Prostate gland (tissue), 2 donors: ENCODE measurements at regions not wholly inside any gene's neighbourhood (a gene's known extent, or its start where the extent isn't known, plus 50 kb on each side); places are given as distances from the start of the nearest gene placed in this dataset.

Experiments used
- CTCF ChIP-seq, 4 experiments: fragments of 200-600 bp in 2 of 4; fragments of 450-650 bp in 2 of 4; sonication (generic) in 2 of 4; IDR thresholded peaks; 1 replicate in 3 of 4; 2 replicates in 1 of 4; pipeline ENCODE4 v1.5.1; 2016 to 2019; ENCODE audit warnings: antibody characterized with exemption in 4 of 4, mild to moderate bottlenecking in 2 of 4, moderate library complexity in 2 of 4
- POLR2AphosphoS5 ChIP-seq: sonication (generic); formaldehyde crosslinking; IDR thresholded peaks from one replicate; pipeline ENCODE4 v1.6.1; 2017; ENCODE audit warnings: antibody characterized with exemption

GRCh38 chr15:45858491-45858890 is 223.7 kb downstream of the SQOR start:
- TF ChIP-seq CTCF (IDR thresholded peaks at IDR 0.05) (no peak), POLR2AphosphoS5 (no peak)
